HepG2 (cell line): ENCODE measurements at regions not wholly inside any gene's neighbourhood (a gene's known extent, or its start where the extent isn't known, plus 50 kb on each side); places are given as distances from the start of the nearest gene placed in this dataset.

Source experiments
- GTF2F1 ChIP-seq: fragments of 150-350 bp; IDR thresholded peaks from 2 replicates; pipeline ENCODE4 v1.6.1; 2014; ENCODE audit warnings: low read length
- KDM1A ChIP-seq: IDR thresholded peaks from 2 replicates; pipeline ENCODE4 v1.6.1; 2016; ENCODE audit warnings: missing compliant biosample characterization
- MAFK ChIP-seq, 2 experiments: IDR thresholded peaks in 1 of 2; conservative IDR thresholded peaks in 1 of 2; 2 replicates each; pipeline ENCODE4 v1.6.1; 2011; ENCODE audit warnings: improper control_type of control experiment in 2 of 2, low read length in 2 of 2
- MXI1 ChIP-seq: IDR thresholded peaks from 3 replicates; pipeline ENCODE4 v1.6.1; 2012; ENCODE audit warnings: low read depth, low read length, inconsistent platforms, borderline replicate concordance
- PAF1 ChIP-seq: IDR thresholded peaks from 2 replicates; pipeline ENCODE4 v1.6.1; 2016; ENCODE audit warnings: missing genetic modification reagents, missing compliant biosample characterization
- PAX8 ChIP-seq: sonication (generic); formaldehyde crosslinking; IDR thresholded peaks from 2 replicates; pipeline ENCODE4 v1.8.0; 2022; ENCODE audit warnings: mild to moderate bottlenecking, missing genetic modification reagents, borderline replicate concordance
- POLR2A ChIP-seq, 2 experiments: IDR thresholded peaks; 2 replicates each; pipeline ENCODE4 v1.6.1; 2011; ENCODE audit warnings: low read depth in 2 of 2, low read length in 2 of 2, mild to moderate bottlenecking in 1 of 2, moderate library complexity in 1 of 2; ENCODE audit not compliant: insufficient read depth in 1 of 2
- POLR2AphosphoS5 ChIP-seq: IDR thresholded peaks from 2 replicates; pipeline ENCODE4 v1.6.1; 2012; ENCODE audit warnings: low read depth, low read length
- SMC3 ChIP-seq: IDR thresholded peaks from 2 replicates; pipeline ENCODE4 v1.6.1; 2011; ENCODE audit warnings: low read length, improper control_type of control experiment
- TBP ChIP-seq: sonication (generic); formaldehyde crosslinking; IDR thresholded peaks from 2 replicates; pipeline ENCODE4 v1.5.0; 2020; ENCODE audit warnings: missing genetic modification reagents
- TF ChIP-seq, protein P1 (sequence below): sonication (generic); formaldehyde crosslinking; IDR thresholded peaks from 2 replicates; pipeline ENCODE4 v1.5.0; 2020; ENCODE audit warnings: mild to moderate bottlenecking, missing genetic modification reagents, moderate library complexity
- TF ChIP-seq, protein P2 (sequence below): sonication (generic); formaldehyde crosslinking; IDR thresholded peaks from 2 replicates; pipeline ENCODE4 v1.8.0; 2022; ENCODE audit warnings: low read depth, missing genetic modification reagents
- TF ChIP-seq, protein P3 (sequence below): IDR thresholded peaks from 2 replicates; pipeline ENCODE4 v1.6.1; 2012; ENCODE audit warnings: inconsistent platforms

DNA sequence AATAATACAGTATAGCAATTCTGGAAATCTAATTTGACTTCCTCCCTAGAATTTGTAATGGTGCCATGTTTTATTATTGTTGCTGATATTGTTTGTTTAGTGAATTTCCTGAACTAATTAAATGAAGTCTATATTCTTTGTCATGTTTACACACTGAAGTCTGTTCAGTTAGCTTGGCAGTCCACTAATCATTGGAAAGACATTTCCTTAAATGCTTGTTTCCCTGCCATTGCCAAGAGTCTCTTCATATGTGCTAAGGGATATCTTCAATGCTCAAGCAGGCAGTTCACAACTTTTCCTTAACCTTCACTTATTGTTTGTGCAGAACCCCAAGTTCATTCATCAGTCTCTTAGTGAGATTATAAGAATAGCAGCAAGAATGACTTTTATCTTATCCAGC is 755.3 kb downstream of the INHBA start:
- TF ChIP-seq SMC3: no peak
- no peak for TF ChIP-seq MXI1
- TF ChIP-seq MAFK (conservative IDR thresholded peaks at IDR 0.05 in 1 of 2, IDR thresholded peaks at IDR 0.05 in 1 of 2; ENCODE audit: low read length in 2 of 2): no peak
- TF ChIP-seq POLR2A (IDR thresholded peaks at IDR 0.05; ENCODE audit: insufficient read depth in 1 of 2, low read depth in 2 of 2, low read length in 2 of 2): no peak
- TF ChIP-seq, protein P1, sequence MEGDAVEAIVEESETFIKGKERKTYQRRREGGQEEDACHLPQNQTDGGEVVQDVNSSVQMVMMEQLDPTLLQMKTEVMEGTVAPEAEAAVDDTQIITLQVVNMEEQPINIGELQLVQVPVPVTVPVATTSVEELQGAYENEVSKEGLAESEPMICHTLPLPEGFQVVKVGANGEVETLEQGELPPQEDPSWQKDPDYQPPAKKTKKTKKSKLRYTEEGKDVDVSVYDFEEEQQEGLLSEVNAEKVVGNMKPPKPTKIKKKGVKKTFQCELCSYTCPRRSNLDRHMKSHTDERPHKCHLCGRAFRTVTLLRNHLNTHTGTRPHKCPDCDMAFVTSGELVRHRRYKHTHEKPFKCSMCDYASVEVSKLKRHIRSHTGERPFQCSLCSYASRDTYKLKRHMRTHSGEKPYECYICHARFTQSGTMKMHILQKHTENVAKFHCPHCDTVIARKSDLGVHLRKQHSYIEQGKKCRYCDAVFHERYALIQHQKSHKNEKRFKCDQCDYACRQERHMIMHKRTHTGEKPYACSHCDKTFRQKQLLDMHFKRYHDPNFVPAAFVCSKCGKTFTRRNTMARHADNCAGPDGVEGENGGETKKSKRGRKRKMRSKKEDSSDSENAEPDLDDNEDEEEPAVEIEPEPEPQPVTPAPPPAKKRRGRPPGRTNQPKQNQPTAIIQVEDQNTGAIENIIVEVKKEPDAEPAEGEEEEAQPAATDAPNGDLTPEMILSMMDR: no peak
- no peak for TF ChIP-seq KDM1A (CRISPR knock-in tag)
- TF ChIP-seq POLR2AphosphoS5: no peak
- no peak for TF ChIP-seq GTF2F1
- no peak for TF ChIP-seq TBP (CRISPR knock-in tag)
- TF ChIP-seq, protein P2, sequence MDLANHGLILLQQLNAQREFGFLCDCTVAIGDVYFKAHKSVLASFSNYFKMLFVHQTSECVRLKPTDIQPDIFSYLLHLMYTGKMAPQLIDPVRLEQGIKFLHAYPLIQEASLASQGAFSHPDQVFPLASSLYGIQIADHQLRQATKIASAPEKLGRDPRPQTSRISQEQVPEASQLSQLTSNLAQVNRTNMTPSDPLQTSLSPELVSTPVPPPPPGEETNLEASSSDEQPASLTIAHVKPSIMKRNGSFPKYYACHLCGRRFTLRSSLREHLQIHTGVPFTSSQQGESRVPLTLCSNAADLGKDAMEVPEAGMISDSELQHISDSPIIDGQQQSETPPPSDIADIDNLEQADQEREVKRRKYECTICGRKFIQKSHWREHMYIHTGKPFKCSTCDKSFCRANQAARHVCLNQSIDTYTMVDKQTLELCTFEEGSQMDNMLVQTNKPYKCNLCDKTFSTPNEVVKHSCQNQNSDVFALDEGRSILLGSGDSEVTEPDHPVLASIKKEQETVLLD: no peak
- no peak for TF ChIP-seq PAX8
- TF ChIP-seq, protein P3, sequence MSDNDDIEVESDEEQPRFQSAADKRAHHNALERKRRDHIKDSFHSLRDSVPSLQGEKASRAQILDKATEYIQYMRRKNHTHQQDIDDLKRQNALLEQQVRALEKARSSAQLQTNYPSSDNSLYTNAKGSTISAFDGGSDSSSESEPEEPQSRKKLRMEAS: no peak
- no peak for TF ChIP-seq PAF1 (CRISPR knock-in tag)
